Breast epithelium (tissue), 4 donors: ENCODE measurements at regions not wholly inside any gene's neighbourhood (a gene's known extent, or its start where the extent isn't known, plus 50 kb on each side); places are given as distances from the start of the nearest gene placed in this dataset.

Source experiments
- DNase-seq, 2 donors: peaks; one replicate each; pipeline ENCODE4 v3.0.0-alpha.2; 2019; ENCODE audit warnings: low spot score in 2 of 2
- H3K27ac ChIP-seq, 2 donors: fragments of 200-600 bp; sonication (generic) in 1 of 2; one replicate each; pipeline ENCODE4 v1.5.1; 2016 to 2019; ENCODE audit warnings: mild to moderate bottlenecking in 1 of 2
- H3K27me3 ChIP-seq, 2 donors: fragments of 200-600 bp; sonication (generic) in 1 of 2; one replicate each; pipeline versions ENCODE4 v1.5.1 to v1.6.0; 2017 to 2019; ENCODE audit warnings: control low read depth in 1 of 2, mild to moderate bottlenecking in 1 of 2
- H3K36me3 ChIP-seq: fragments of 200-600 bp; one replicate; pipeline ENCODE4 v1.5.1; 2019
- H3K4me1 ChIP-seq, 2 donors: fragments of 200-600 bp; sonication (generic); one replicate each; pipeline ENCODE4 v1.5.1; 2016 to 2019; ENCODE audit warnings: control low read depth in 1 of 2
- H3K4me3 ChIP-seq, 3 donors: fragments of 200-600 bp; sonication (generic); 1 replicate in 2 of 3; 2 replicates in 1 of 3; pipeline ENCODE4 v1.5.1; 2016 to 2019; ENCODE audit warnings: mild to moderate bottlenecking in 3 of 3, moderate library complexity in 2 of 3
- H3K9me3 ChIP-seq, 2 donors: fragments of 200-600 bp; sonication (generic) in 1 of 2; one replicate each; pipeline ENCODE4 v1.5.1; 2016 to 2019; ENCODE audit warnings: control low read depth in 1 of 2
- CTCF ChIP-seq, 3 donors: fragments of 450-650 bp; IDR thresholded peaks; one replicate each; pipeline ENCODE4 v1.5.1; 2016 to 2017; ENCODE audit warnings: antibody characterized with exemption in 3 of 3, mild to moderate bottlenecking in 3 of 3, moderate library complexity in 3 of 3
- POLR2A ChIP-seq: fragments of 450-650 bp; IDR thresholded peaks from one replicate; pipeline ENCODE4 v1.6.1; 2016; ENCODE audit warnings: antibody characterized with exemption, mild to moderate bottlenecking, moderate library complexity
- POLR2AphosphoS5 ChIP-seq, 3 donors: sonication (generic); formaldehyde crosslinking; IDR thresholded peaks; one replicate each; pipeline ENCODE4 v1.6.1; 2017; ENCODE audit warnings: antibody characterized with exemption in 3 of 3
- intact Hi-C: fragments of 100-400 bp; cut with DNase I; formaldehyde crosslinking; loops from one replicate; pipeline ENCODE4 v1.15.1; 2023; ENCODE audit warnings: low total_unique reads

DNA sequence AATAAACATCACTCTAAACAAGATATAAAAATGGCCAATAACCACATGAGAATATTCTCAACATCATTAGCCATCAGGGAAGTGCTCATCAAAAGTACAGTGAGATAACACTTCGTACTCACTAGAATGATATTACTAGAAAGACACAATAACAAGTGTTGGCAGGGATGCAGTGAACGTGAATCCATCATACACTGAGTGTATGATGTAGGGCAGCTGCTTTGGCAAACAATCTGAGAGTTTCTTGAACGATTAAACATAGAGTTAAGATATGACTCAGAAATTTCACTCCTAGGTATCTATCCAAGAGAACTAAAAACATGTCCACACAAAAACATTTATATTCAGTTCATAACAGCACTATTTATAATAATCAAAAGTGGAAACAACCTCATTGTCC, 368.9 kb downstream of the PID1 start:
- no peaks in the 10 kb centered on the region for H3K4me1 ChIP-seq
- no peak overlapping the region for H3K4me3 ChIP-seq
- intact Hi-C loops: no loop called here
- no peak for TF ChIP-seq POLR2A
- no peaks in the 10 kb centered on the region for H3K36me3 ChIP-seq
- no peaks in the 10 kb centered on the region for H3K27me3 ChIP-seq
- DNase-seq: no peak
- H3K27ac ChIP-seq: no peak overlapping the region
- no peaks in the 10 kb centered on the region for H3K9me3 ChIP-seq

DNA sequence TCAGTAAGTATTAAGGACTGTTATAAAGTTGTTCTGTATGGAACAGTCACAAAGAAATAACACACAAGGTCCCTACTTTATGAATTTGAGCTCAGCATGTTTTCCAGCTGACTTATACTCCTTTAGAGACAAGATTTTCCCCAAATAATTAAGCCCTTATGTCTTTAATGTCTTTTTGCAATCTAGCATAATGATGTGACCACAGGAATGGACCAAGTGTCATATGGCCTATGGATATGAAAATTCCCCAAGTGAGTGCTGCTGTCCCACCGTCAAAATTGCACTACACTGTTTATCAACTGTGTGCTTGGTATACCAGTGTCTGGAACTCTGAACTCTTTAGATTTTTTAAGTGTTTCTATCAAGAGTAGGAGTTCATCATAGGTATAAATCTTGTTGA, 369.6 kb downstream of the PID1 start:
- Histone ChIP-seq H3K9me3 (no peaks in the 10 kb centered on the region), H3K36me3 (no peaks in the 10 kb centered on the region), H3K4me3 (no peak overlapping the region), H3K27me3 (no peaks in the 10 kb centered on the region), H3K4me1 (no peaks in the 10 kb centered on the region), H3K27ac (no peak overlapping the region)
- intact Hi-C loops: no loop called here
- DNase-seq: no peak
- TF ChIP-seq POLR2A (no peak), POLR2AphosphoS5 (IDR thresholded peaks at IDR 0.05) (no peak), CTCF (IDR thresholded peaks at IDR 0.05) (no peak)

DNA sequence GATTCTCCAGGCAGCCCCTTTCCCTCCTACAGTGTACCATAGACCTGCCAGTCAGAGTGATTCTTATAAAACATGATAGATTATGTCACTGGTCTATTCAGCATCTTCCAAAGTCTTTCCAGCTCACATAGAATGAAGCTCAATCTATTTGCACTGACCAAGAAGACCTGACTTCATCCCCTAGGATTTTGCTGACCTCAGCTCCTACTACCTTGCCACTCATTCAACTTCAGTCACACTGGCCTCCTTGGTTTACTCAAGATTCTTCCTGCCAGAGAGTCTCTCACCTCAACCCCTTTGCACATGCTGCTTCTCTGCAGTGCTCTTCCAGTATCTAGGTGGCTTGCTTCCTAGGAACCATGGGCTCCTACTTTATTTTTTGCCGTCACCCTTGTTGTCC, 392.9 kb downstream of the PID1 start:
- no peak for DNase-seq
- Histone ChIP-seq H3K4me3 (no peak overlapping the region), H3K27me3 (no peaks in the 10 kb centered on the region), H3K9me3 (no peaks in the 10 kb centered on the region), H3K36me3 (no peaks in the 10 kb centered on the region), H3K4me1 (no peaks in the 10 kb centered on the region), H3K27ac (no peak overlapping the region)
- intact Hi-C loops: no loop called here
- TF ChIP-seq CTCF (IDR thresholded peaks at IDR 0.05) (no peak), POLR2AphosphoS5 (IDR thresholded peaks at IDR 0.05) (no peak), POLR2A (no peak)

DNA sequence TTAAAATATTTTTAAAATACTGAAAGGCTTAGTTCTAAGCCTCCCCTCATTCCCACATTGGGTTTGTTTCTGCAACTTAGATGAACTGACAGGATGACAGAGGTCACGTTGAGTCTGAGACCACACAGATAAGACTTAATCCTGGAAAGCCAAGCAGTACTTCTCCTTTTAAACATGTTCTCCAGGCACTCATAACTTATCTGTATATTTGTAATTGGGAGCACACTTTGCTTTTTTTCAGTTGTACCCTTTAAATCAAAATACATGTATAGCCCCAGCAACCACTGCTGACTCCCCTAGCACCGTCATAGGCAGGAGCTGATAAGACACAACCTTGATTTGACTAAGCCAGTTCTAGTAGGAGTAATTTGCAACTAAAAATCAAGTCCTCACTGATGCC, 394.8 kb downstream of the PID1 start:
- Histone ChIP-seq H3K36me3 (no peaks in the 10 kb centered on the region), H3K9me3 (no peaks in the 10 kb centered on the region), H3K4me1 (no peaks in the 10 kb centered on the region), H3K27me3 (no peaks in the 10 kb centered on the region), H3K4me3 (no peak overlapping the region), H3K27ac (no peak overlapping the region)
- TF ChIP-seq POLR2A: no peak
- TF ChIP-seq POLR2AphosphoS5 (IDR thresholded peaks at IDR 0.05): no peak
- no peak for TF ChIP-seq CTCF (IDR thresholded peaks at IDR 0.05)
- DNase-seq: no peak
- intact Hi-C loops: no loop called here

DNA sequence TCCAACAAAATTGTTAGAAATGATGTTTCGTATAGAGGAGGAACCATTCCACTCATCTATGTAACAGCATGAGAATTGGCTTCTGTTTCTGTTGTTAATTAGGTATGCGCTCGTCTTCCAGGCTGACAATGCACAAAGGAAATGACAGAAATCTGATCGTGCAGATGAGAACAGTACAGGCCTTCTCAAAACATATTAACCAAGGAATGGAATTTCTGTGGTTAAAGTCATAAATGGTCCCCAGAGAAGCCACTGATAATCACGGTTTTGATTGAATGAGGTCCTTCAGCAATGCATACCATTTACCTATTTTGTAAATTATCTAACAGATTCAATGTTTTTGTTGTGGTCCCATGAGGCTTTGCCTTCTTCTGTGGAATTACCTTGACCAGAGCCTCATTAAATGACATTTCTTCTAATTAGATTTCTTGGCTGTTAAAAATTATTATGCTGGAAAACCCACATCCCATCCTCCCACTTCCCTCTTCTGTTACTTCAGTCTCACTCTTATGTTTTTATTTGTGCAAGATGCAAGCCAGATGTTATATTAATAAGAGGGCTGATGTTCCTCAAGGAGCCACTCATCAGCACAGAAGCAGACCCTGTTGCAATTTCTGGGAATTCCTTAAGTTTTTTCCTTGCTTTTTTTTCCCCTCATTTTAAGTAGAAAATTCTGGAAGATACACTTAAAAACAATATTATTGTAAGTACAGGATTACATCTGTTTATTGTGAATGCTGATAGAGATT, 395.8 kb downstream of the PID1 start:
- Histone ChIP-seq H3K27ac (no peak overlapping the region), H3K4me3 (no peak overlapping the region), H3K36me3 (no peaks in the 10 kb centered on the region), H3K27me3 (no peaks in the 10 kb centered on the region), H3K9me3 (no peaks in the 10 kb centered on the region), H3K4me1 (no peaks in the 10 kb centered on the region)
- intact Hi-C loops: no loop called here
- no peak for TF ChIP-seq POLR2A
- TF ChIP-seq CTCF (IDR thresholded peaks at IDR 0.05): no peak
- TF ChIP-seq POLR2AphosphoS5 (IDR thresholded peaks at IDR 0.05): no peak
- no peak for DNase-seq
